ENCODE measurements at regions not wholly inside any gene's neighbourhood (a gene's known extent, or its start where the extent isn't known, plus 50 kb on each side); places are given as distances from the start of the nearest gene placed in this dataset.

DNA sequence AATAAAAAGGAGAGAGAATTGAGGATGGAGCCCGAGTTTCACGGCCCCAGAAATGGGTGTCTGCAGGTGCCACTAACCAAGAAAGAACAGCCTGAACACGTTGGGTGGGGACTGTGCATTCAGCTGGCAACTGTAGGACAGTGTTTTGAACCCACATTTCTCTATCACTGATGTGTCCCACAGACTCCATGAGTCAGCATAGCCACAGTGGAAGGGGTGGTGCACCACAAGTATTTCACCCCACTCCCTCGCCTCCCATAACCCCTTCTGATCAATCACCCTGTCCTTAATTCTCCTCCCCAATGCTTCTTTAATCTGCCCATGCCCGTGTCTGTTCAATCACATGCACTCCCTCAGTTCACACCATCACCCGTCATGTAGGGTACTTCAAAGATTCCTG, 291.5 kb downstream of the ZNF516 start:
- H2AFZ ChIP-seq (ENCODE audit: low read depth, low read length): no peak overlapping the region
- no peaks in the 10 kb centered on the region for H3K4me1 ChIP-seq (replicated peaks in 1 of 2; ENCODE audit: control insufficient read depth in 2 of 2, insufficient read depth in 2 of 2, low read length in 2 of 2)
- H3K9me1 ChIP-seq (ENCODE audit: control insufficient read depth, insufficient read depth, low read length): no peaks in the 10 kb centered on the region
- H3K27ac ChIP-seq (ENCODE audit: extremely low read depth, low read depth, low read length): no peak overlapping the region
- H4K20me1 ChIP-seq (replicated peaks; ENCODE audit: control insufficient read depth, insufficient read depth, low read length): no peaks in the 10 kb centered on the region
- ChIA-PET POLR2A (no interaction called here), CTCF (ENCODE audit: low intra/inter-chr PET ratio) (no interaction called here)
- no peak overlapping the region for H3K4me2 ChIP-seq (ENCODE audit: insufficient read depth, low read length)
- WGBS (ENCODE audit: insufficient coverage, low coverage, missing lambda C conversion rate): 0% methylated on average over 4 of the region's 6 CpGs
- H3K27me3 ChIP-seq (ENCODE audit: control insufficient read depth in 2 of 2, insufficient read depth in 2 of 2, low read length in 2 of 2): no peaks in the 10 kb centered on the region; a peak in 1 of 5 replicates
- DNase-seq (ENCODE audit: extremely low read depth in 1 of 4, low spot score in 3 of 4) (no peak), ATAC-seq (no peak), FAIRE-seq (no peak)
- H3K9ac ChIP-seq (ENCODE audit: insufficient read depth in 1 of 2, low read depth in 2 of 2, low read length in 2 of 2): no peak overlapping the region
- TF ChIP-seq BDP1 (IDR thresholded peaks at IDR 0.05; ENCODE audit: insufficient read depth, insufficient read length) (no peak), CSDE1 (IDR thresholded peaks at IDR 0.05) (no peak), ZNF316 (IDR thresholded peaks at IDR 0.05) (no peak), E2F3 (CRISPR knock-in tag; IDR thresholded peaks at IDR 0.05) (no peak), ZNF146 (CRISPR knock-in tag; IDR thresholded peaks at IDR 0.05; ENCODE audit: unreplicated experiment) (no peak), KDM4B (IDR thresholded peaks at IDR 0.05; ENCODE audit: borderline replicate concordance in 2 of 2, low read depth in 1 of 2) (no peak), FUS (optimal IDR thresholded peaks at IDR 0.05; ENCODE audit: low read depth, low read length) (no peak)
- TF ChIP-seq, protein P1, sequence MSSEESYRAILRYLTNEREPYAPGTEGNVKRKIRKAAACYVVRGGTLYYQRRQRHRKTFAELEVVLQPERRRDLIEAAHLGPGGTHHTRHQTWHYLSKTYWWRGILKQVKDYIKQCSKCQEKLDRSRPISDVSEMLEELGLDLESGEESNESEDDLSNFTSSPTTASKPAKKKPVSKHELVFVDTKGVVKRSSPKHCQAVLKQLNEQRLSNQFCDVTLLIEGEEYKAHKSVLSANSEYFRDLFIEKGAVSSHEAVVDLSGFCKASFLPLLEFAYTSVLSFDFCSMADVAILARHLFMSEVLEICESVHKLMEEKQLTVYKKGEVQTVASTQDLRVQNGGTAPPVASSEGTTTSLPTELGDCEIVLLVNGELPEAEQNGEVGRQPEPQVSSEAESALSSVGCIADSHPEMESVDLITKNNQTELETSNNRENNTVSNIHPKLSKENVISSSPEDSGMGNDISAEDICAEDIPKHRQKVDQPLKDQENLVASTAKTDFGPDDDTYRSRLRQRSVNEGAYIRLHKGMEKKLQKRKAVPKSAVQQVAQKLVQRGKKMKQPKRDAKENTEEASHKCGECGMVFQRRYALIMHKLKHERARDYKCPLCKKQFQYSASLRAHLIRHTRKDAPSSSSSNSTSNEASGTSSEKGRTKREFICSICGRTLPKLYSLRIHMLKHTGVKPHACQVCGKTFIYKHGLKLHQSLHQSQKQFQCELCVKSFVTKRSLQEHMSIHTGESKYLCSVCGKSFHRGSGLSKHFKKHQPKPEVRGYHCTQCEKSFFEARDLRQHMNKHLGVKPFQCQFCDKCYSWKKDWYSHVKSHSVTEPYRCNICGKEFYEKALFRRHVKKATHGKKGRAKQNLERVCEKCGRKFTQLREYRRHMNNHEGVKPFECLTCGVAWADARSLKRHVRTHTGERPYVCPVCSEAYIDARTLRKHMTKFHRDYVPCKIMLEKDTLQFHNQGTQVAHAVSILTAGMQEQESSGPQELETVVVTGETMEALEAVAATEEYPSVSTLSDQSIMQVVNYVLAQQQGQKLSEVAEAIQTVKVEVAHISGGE (CRISPR knock-in tag; IDR thresholded peaks at IDR 0.05): no peak
- TF ChIP-seq, protein P2, sequence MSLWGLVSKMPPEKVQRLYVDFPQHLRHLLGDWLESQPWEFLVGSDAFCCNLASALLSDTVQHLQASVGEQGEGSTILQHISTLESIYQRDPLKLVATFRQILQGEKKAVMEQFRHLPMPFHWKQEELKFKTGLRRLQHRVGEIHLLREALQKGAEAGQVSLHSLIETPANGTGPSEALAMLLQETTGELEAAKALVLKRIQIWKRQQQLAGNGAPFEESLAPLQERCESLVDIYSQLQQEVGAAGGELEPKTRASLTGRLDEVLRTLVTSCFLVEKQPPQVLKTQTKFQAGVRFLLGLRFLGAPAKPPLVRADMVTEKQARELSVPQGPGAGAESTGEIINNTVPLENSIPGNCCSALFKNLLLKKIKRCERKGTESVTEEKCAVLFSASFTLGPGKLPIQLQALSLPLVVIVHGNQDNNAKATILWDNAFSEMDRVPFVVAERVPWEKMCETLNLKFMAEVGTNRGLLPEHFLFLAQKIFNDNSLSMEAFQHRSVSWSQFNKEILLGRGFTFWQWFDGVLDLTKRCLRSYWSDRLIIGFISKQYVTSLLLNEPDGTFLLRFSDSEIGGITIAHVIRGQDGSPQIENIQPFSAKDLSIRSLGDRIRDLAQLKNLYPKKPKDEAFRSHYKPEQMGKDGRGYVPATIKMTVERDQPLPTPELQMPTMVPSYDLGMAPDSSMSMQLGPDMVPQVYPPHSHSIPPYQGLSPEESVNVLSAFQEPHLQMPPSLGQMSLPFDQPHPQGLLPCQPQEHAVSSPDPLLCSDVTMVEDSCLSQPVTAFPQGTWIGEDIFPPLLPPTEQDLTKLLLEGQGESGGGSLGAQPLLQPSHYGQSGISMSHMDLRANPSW (CRISPR knock-in tag; IDR thresholded peaks at IDR 0.05): no peak
- H3K79me2 ChIP-seq (ENCODE audit: control insufficient read depth, insufficient read depth, low read length): no peaks in the 10 kb centered on the region
- H3K9me3 ChIP-seq (replicated peaks; ENCODE audit: control insufficient read depth, insufficient read depth, low read depth, low read length): no peaks in the 10 kb centered on the region
- in situ Hi-C loops (cut with MboI): no loop called here
- no TSS peak for BruUV-seq (replicated peaks)
- H3K4me3 ChIP-seq: no peak overlapping the region
- H3K36me3 ChIP-seq (ENCODE audit: control insufficient read depth, insufficient read depth, low read length): no peaks in the 10 kb centered on the region
- intact Hi-C loops (cut with micrococcal nuclease): no loop called here

Data from K562 (cell line).